RWPE2 (cell line): ENCODE measurements at regions not wholly inside any gene's neighbourhood (a gene's known extent, or its start where the extent isn't known, plus 50 kb on each side); places are given as distances from the start of the nearest gene placed in this dataset.

ENCODE experiments used
- ATAC-seq: fragments of 200-7000 bp; cut with Tn5 transposase; 3 replicates; pipeline ENCODE4 v1.9.1; 2021; ENCODE audit warnings: low read depth
- DNase-seq: peaks from one replicate; pipeline ENCODE4 v3.0.0-alpha.2; 2020; ENCODE audit warnings: low spot score
- H3K27ac ChIP-seq: fragments of 450-650 bp; 2 replicates; pipeline ENCODE4 v1.5.1; 2017; ENCODE audit warnings: mild to moderate bottlenecking; ENCODE audit not compliant: poor library complexity, severe bottlenecking
- H3K27me3 ChIP-seq: fragments of 250-450 bp; sonication (Bioruptor Pico); 2 replicates; pipeline ENCODE4 v1.5.1; 2021; ENCODE audit warnings: mild to moderate bottlenecking, moderate library complexity; ENCODE audit not compliant: insufficient read depth, poor library complexity, severe bottlenecking
- H3K36me3 ChIP-seq: fragments of 250-450 bp; sonication (Bioruptor Pico); 2 replicates; pipeline ENCODE4 v1.5.1; 2020; ENCODE audit warnings: low read depth, mild to moderate bottlenecking, moderate library complexity
- H3K4me1 ChIP-seq: fragments of 250-450 bp; sonication (Bioruptor Pico); 2 replicates; pipeline ENCODE4 v1.5.1; 2021; ENCODE audit warnings: mild to moderate bottlenecking, moderate library complexity; ENCODE audit not compliant: insufficient read depth, poor library complexity, severe bottlenecking
- H3K4me3 ChIP-seq: fragments of 250-450 bp; sonication (Bioruptor Pico); 2 replicates; pipeline ENCODE4 v1.5.1; 2021; ENCODE audit warnings: mild to moderate bottlenecking, moderate library complexity; ENCODE audit not compliant: severe bottlenecking
- H3K9me3 ChIP-seq: fragments of 250-450 bp; sonication (Bioruptor Pico); 2 replicates; pipeline ENCODE4 v1.5.1; 2021; ENCODE audit warnings: mild to moderate bottlenecking, moderate library complexity; ENCODE audit not compliant: severe bottlenecking
- CTCF ChIP-seq: fragments of 450-650 bp; IDR thresholded peaks from one replicate; pipeline ENCODE4 v1.5.1; 2017; ENCODE audit warnings: mild to moderate bottlenecking, moderate library complexity; ENCODE audit not compliant: poor library complexity, severe bottlenecking

GRCh38 chr14:65906344-65906743, 493.8 kb downstream of the FUT8 start:
- no peaks in the 10 kb centered on the region for H3K4me1 ChIP-seq

GRCh38 chr14:65906948-65907347, 494.4 kb downstream of the FUT8 start:
- no peaks in the 10 kb centered on the region for H3K9me3 ChIP-seq
- no peak overlapping the region for H3K27ac ChIP-seq
- H3K4me1 ChIP-seq: no peaks in the 10 kb centered on the region
- H3K36me3 ChIP-seq: no peaks in the 10 kb centered on the region
- no peak overlapping the region for H3K4me3 ChIP-seq
- H3K27me3 ChIP-seq: peaks cover 7% of the 10 kb centered on the region
- DNase-seq (no peak), ATAC-seq (no peak)
- TF ChIP-seq CTCF: no peak

More at GRCh38 chr14:65906344-65906743, 493.8 kb downstream of the FUT8 start:
- no peak overlapping the region for H3K4me3 ChIP-seq
- no peak for ATAC-seq
- H3K9me3 ChIP-seq: no peaks in the 10 kb centered on the region
- no peak for DNase-seq
- no peak for TF ChIP-seq CTCF
- peaks cover 7% of the 10 kb centered on the region for H3K27me3 ChIP-seq
- no peak overlapping the region for H3K27ac ChIP-seq
- H3K36me3 ChIP-seq: no peaks in the 10 kb centered on the region

DNA sequence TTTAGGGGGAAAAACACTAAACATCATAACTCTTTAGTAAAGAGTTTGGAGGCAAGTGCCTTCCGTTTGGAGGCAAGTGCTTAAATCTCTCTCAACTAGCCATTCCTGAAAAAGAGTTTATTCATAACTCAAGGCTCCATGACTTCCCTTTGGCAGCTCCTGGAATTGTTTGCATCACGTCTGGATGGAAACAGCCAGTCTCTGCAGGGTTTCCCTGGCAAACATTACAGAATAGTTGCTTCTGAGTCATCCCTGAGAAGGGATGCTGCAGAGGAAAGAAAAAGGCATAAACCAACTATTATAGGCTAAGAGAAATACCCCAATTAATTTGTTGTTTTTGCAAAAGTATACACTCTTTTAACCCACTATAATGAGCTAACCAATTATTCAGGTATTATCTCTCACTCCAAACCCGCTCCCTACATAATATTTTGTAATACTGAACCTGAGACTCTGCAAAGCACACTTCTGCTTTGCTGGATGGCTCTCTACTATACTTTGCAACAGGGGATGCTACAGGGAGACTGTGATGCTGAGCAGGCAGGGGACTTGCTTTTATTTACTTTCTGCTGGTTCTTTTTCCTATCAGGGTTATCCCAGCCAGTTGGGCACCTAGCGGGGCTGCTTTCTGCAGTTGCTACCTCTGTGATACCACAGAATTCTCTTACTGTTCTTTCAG, 497.7 kb downstream of the FUT8 start:
- TF ChIP-seq CTCF: no peak
- H3K9me3 ChIP-seq: no peaks in the 10 kb centered on the region
- no peak overlapping the region for H3K27ac ChIP-seq
- peaks cover 4% of the 10 kb centered on the region for H3K27me3 ChIP-seq
- DNase-seq: no peak
- no peaks in the 10 kb centered on the region for H3K4me1 ChIP-seq
- H3K4me3 ChIP-seq: no peak overlapping the region
- no peaks in the 10 kb centered on the region for H3K36me3 ChIP-seq
- ATAC-seq: peak; percentile 72

- no peak for ATAC-seq
- Histone ChIP-seq H3K36me3 (no peaks in the 10 kb centered on the region), H3K4me1 (no peaks in the 10 kb centered on the region), H3K4me3 (no peak overlapping the region), H3K27ac (no peak overlapping the region), H3K9me3 (no peaks in the 10 kb centered on the region), H3K27me3 (no peaks in the 10 kb centered on the region)
- DNase-seq: no peak
- TF ChIP-seq CTCF: no peak
Measured at GRCh38 chr14:65915125-65915524, 502.6 kb downstream of the FUT8 start.

DNA sequence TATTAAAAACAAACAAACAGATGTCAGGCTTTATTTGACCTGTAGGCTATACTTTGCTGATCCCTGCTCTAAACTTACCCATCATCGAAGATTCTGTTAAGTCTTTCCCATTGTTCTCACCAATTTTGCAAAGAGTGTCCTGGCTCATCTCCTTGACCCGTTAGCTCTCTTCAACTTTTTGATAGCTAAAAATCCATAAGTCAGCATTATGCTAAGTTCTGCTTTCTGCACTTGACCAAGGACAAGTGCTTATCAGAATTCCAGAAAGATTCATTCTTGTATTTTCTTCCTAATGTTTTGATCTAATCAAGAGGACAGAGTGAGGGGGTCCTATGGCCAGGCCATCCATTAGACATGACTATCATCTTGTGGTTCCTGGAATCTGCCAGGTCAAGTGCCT, 503.5 kb downstream of the FUT8 start:
- H3K9me3 ChIP-seq: no peaks in the 10 kb centered on the region
- no peak for TF ChIP-seq CTCF
- no peak for ATAC-seq
- no peaks in the 10 kb centered on the region for H3K4me1 ChIP-seq
- H3K27ac ChIP-seq: no peak overlapping the region
- no peak overlapping the region for H3K4me3 ChIP-seq
- H3K36me3 ChIP-seq: no peaks in the 10 kb centered on the region
- no peak for DNase-seq
- no peaks in the 10 kb centered on the region for H3K27me3 ChIP-seq
